Endodermal cell (in vitro differentiated cells): ENCODE measurements at regions not wholly inside any gene's neighbourhood (a gene's known extent, or its start where the extent isn't known, plus 50 kb on each side); places are given as distances from the start of the nearest gene placed in this dataset.

Source experiments
- DNase-seq: peaks from one replicate; pipeline ENCODE4 v3.0.0-alpha.2; 2017
- H3K27ac ChIP-seq: 2 replicates; pipeline ENCODE4 v1.5.1; 2013; ENCODE audit warnings: mild to moderate bottlenecking, low read depth, low read length, moderate library complexity
- H3K27me3 ChIP-seq: 2 replicates; pipeline ENCODE4 v1.6.1; 2013; ENCODE audit warnings: mild to moderate bottlenecking, low read length, moderate library complexity; ENCODE audit not compliant: insufficient read depth, control insufficient read depth, poor library complexity, severe bottlenecking
- H3K36me3 ChIP-seq: 2 replicates; pipeline ENCODE4 v1.7.0; 2013; ENCODE audit warnings: mild to moderate bottlenecking, low read length, moderate library complexity; ENCODE audit not compliant: control insufficient read depth, insufficient read depth
- H3K4me1 ChIP-seq: one replicate; pipeline ENCODE4 v1.7.0; 2013; ENCODE audit warnings: low read length; ENCODE audit not compliant: control insufficient read depth, insufficient read depth
- H3K4me3 ChIP-seq: 2 replicates; pipeline ENCODE4 v1.5.1; 2013; ENCODE audit warnings: mild to moderate bottlenecking, low read length, moderate library complexity
- H3K9ac ChIP-seq: 2 replicates; pipeline ENCODE4 v1.6.1; 2013; ENCODE audit warnings: mild to moderate bottlenecking, low read length, moderate library complexity; ENCODE audit not compliant: poor library complexity, severe bottlenecking; ENCODE audit errors: extremely low read depth
- H3K9me3 ChIP-seq: 2 replicates; pipeline ENCODE4 v1.6.1; 2013; ENCODE audit warnings: mild to moderate bottlenecking, low read length, moderate library complexity; ENCODE audit not compliant: control insufficient read depth
- H3K27ac Mint-ChIP-seq: 2 replicates; pipeline ENCODE4 v1.8.0; 2020; ENCODE audit warnings: mixed read lengths
- H3K27me3 Mint-ChIP-seq: 2 replicates; pipeline ENCODE4 v1.8.0; 2021; ENCODE audit warnings: mild to moderate bottlenecking, mixed read lengths; ENCODE audit not compliant: insufficient read depth
- H3K36me3 Mint-ChIP-seq: 2 replicates; pipeline ENCODE4 v1.8.0; 2020; ENCODE audit warnings: low read depth, mixed read lengths
- H3K4me1 Mint-ChIP-seq: 2 replicates; pipeline ENCODE4 v1.8.0; 2020; ENCODE audit warnings: mixed read lengths
- H3K4me3 Mint-ChIP-seq: 2 replicates; pipeline ENCODE4 v1.8.0; 2020; ENCODE audit warnings: mild to moderate bottlenecking, moderate library complexity, mixed read lengths
- H3K9me3 Mint-ChIP-seq: 2 replicates; pipeline ENCODE4 v1.8.0; 2020; ENCODE audit warnings: mild to moderate bottlenecking, mixed read lengths
- CTCF ChIP-seq: fragments of 200-600 bp; sonication (generic); conservative IDR thresholded peaks from 2 replicates; pipeline ENCODE4 v1.5.0; 2021; ENCODE audit warnings: antibody characterized with exemption, mild to moderate bottlenecking

- no peaks in the 10 kb centered on the region for H3K27me3 Mint-ChIP-seq
- H3K27ac Mint-ChIP-seq: no peak overlapping the region
- no peak overlapping the region for H3K27ac ChIP-seq
- no peaks in the 10 kb centered on the region for H3K27me3 ChIP-seq
- H3K9me3 ChIP-seq: no peaks in the 10 kb centered on the region
- no peaks in the 10 kb centered on the region for H3K4me1 ChIP-seq
- DNase-seq: no peak
- no peaks in the 10 kb centered on the region for H3K9me3 Mint-ChIP-seq
- no peak overlapping the region for H3K4me3 ChIP-seq
- no peaks in the 10 kb centered on the region for H3K36me3 ChIP-seq
- TF ChIP-seq CTCF: no peak
- H3K9ac ChIP-seq: no peak overlapping the region
- no peak overlapping the region for H3K4me3 Mint-ChIP-seq
- no peaks in the 10 kb centered on the region for H3K4me1 Mint-ChIP-seq
- H3K36me3 Mint-ChIP-seq: no peaks in the 10 kb centered on the region
Observed at GRCh38 chr4:158462611-158463010, 59.1 kb upstream of the RXFP1 start.
